ENCODE measurements at regions not wholly inside any gene's neighbourhood (a gene's known extent, or its start where the extent isn't known, plus 50 kb on each side); places are given as distances from the start of the nearest gene placed in this dataset.
"Not testable (repeated sequence)": the region's sequence is repeated elsewhere in the genome, so short reads cannot be mapped to it uniquely, and the experiment has no call there.

DNA sequence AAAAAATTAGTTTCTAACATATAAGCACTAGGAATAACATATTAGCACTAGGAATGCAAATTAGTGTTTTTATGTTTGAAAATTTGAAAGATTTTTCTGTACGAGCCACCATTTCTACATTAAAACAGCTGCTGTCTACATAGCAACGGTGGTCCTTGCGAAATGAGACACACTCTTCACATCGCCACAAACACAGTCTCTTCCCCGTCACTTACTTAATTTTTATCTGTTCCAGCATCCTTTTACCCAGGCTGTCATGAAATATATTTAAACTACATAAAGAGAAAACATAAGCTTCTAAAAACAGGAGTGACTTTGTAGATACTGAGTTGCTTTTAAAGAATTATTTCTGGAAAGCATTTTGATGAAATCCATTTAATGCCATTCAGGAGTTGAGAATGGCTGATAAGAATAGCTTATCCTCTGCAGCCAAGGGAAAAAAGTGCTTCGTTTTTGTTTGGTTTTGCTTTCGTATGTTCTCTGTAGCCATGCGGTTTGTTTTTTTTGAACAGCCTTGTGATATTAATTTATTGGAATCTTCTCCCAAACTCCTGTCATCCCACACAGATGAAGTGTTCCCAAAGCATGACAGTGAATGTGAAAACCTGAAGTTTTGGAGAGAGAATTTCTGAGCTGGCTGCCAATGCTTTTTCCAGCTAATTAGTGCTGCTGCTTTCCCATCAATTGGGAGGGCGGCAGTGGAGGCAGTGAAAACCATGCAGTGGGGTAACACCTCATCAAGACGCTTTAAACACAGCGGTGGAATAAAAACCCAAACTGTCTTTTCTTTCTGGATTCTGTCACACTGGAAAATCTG is 603.7 kb upstream of the ADARB2 start:
- no peak overlapping the region for H3K4me3 ChIP-seq
- intact Hi-C loops (cut with DNase I): no loop called here
- no peak overlapping the region for H3K27ac ChIP-seq
- H3K9me3 ChIP-seq: no peaks in the 10 kb centered on the region
- no peak for TF ChIP-seq CTCF (IDR thresholded peaks at IDR 0.05)
- no peak for DNase-seq
- no peak for ATAC-seq
- H3K4me1 ChIP-seq: no peaks in the 10 kb centered on the region
- no peaks in the 10 kb centered on the region for H3K36me3 ChIP-seq
- H3K27me3 ChIP-seq: no peaks in the 10 kb centered on the region

- Histone ChIP-seq H3K4me1 (no peaks in the 10 kb centered on the region), H3K36me3 (no peaks in the 10 kb centered on the region), H3K9me3 (no peaks in the 10 kb centered on the region), H3K4me3 (no peak overlapping the region), H3K27me3 (no peaks in the 10 kb centered on the region), H3K27ac (no peak overlapping the region)
- ATAC-seq: no peak
- intact Hi-C loops (cut with DNase I): no loop called here
- no peak for DNase-seq
- TF ChIP-seq CTCF (IDR thresholded peaks at IDR 0.05): no peak
These were observed 598.3 kb upstream of the ADARB2 start for GRCh38 chr10:2335626-2336025.

DNA sequence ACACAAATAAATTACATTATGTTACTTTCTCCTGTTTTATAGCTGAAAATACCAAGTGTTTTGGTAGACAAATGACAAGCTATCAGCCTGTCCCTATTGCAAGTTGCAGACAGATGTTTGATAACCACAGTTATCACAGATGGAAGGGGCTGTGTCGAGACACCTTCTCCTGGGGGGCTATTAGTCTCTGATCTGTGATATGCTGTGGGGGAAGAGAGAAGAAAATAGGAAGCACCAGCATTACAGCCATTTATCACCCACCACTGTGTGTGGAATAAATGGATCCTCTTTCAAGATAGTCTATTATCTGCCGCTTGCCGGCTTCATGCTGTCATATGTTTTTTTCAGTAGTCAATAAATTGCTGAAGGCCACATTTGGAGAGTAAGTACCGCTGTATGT is 597.2 kb upstream of the ADARB2 start:
- ATAC-seq: no peak
- intact Hi-C loops (cut with DNase I): no loop called here

DNA sequence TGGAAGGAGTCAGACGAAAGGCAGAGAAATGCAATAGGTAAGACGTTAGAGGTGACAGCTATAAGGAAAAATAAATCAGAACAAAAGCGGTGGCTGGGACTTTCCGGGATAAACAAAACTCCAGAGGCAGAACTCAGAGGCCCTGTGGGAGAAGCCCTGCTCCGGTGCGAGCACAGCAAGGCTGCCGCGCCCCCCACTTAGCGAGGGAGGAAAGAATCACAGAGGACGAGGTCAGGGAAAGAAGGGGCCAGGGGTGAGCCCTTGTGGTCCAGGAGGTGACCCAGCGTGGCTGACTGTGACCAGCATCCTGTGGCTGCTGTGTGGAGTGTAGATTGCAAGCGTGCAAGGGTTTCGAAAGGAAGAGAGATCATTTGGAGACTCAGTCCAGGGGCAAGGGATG is 591.8 kb upstream of the ADARB2 start:
- H3K36me3 ChIP-seq: no peaks in the 10 kb centered on the region
- intact Hi-C loops (cut with DNase I): no loop called here
- H3K4me3 ChIP-seq: no peak overlapping the region
- TF ChIP-seq CTCF (IDR thresholded peaks at IDR 0.05): no peak
- no peaks in the 10 kb centered on the region for H3K27me3 ChIP-seq
- H3K27ac ChIP-seq: no peak overlapping the region
- H3K4me1 ChIP-seq: no peaks in the 10 kb centered on the region
- no peak for DNase-seq
- no peaks in the 10 kb centered on the region for H3K9me3 ChIP-seq
- ATAC-seq: no peak

More for the DNA sequence above, 597.2 kb upstream of the ADARB2 start:
- Histone ChIP-seq H3K27ac (no peak overlapping the region), H3K27me3 (no peaks in the 10 kb centered on the region), H3K4me3 (no peak overlapping the region), H3K4me1 (no peaks in the 10 kb centered on the region), H3K9me3 (no peaks in the 10 kb centered on the region), H3K36me3 (no peaks in the 10 kb centered on the region)
- no peak for DNase-seq
- TF ChIP-seq CTCF (IDR thresholded peaks at IDR 0.05): no peak

DNA sequence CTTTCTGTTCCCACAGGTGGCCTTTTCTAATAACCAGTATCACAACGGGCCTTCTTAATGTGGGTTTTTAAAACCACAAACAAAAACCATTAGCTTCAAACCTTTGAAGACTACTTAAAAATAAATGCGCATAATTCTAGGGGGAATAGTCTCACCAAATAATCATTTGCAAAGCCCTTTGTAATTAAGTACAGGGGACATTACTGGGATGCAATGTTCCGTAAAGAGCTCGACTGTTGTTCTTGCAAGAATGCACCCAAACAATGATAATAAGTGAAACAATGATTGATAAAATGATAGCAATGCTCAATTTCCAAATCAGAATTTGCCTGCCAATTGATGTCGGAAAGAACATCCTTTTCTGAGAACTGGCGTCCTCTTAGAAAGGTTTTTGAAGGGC is 589.1 kb upstream of the ADARB2 start:
- no peak for TF ChIP-seq CTCF (IDR thresholded peaks at IDR 0.05)
- Histone ChIP-seq H3K27ac (no peak overlapping the region), H3K27me3 (no peaks in the 10 kb centered on the region), H3K4me3 (no peak overlapping the region), H3K4me1 (no peaks in the 10 kb centered on the region), H3K9me3 (no peaks in the 10 kb centered on the region), H3K36me3 (no peaks in the 10 kb centered on the region)
- intact Hi-C loops (cut with DNase I): no loop called here
- ATAC-seq: no peak
- DNase-seq: no peak

DNA sequence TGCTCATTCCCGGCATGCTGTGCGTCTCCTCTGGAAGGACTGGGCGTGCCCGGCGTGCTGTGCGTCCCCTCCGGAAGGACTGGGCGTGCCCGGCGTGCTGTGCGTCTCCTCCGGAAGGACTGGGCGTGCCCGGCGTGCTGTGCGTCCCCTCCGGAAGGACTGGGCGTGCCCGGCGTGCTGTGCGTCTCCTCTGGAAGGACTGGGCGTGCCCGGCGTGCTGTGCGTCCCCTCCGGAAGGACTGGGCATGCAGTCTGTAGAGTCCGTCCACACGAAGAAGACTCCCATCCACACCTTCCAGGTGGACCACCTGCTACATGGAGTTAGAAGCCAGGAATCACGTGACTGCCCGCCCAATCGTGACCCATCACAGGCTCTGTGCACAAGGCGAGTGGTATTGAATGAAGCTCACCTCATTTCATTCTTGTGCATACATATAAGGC is 577.7 kb upstream of the ADARB2 start:
- ATAC-seq, DNase-seq: not testable (repeated sequence)

More for the DNA sequence above, 577.7 kb upstream of the ADARB2 start:
- H3K36me3 ChIP-seq; H3K27me3 ChIP-seq; H3K4me3 ChIP-seq; intact Hi-C loops (cut with DNase I); H3K4me1 ChIP-seq; H3K9me3 ChIP-seq; H3K27ac ChIP-seq: not testable (repeated sequence)

All from upper lobe of right lung (tissue), 1 donor.